CD4-positive, alpha-beta T cell treated with Interleukin-1 beta for 1 hour (primary cell): ENCODE measurements at regions not wholly inside any gene's neighbourhood (a gene's known extent, or its start where the extent isn't known, plus 50 kb on each side); places are given as distances from the start of the nearest gene placed in this dataset.
"Not testable (repeated sequence)": the region's sequence is repeated elsewhere in the genome, so short reads cannot be mapped to it uniquely, and the experiment has no call there.

Experiments
- DNase-seq, 2 donors: peaks; one replicate each; pipeline ENCODE4 v3.0.0-alpha.2; 2020 to 2022

DNA sequence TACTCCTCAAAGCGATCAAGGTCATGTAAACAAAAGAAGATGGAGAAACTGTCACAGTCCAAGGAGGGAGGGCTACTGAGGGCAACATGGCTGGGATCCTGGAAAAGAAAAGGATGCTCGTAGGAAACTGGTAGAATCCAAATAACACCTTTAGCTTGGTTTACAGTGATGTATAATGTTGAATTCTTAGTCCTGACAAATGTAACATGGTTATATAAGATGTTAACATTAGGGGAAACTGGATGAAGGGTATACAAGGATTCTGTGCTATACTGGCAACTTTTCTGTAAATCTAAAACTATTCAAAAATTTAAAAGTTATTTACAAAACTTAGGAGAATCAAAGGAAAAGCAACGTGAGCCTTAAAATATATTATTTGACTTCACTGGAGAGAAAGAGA, 257.0 kb downstream of the TTC32 start:
- DNase-seq, result no peak

GRCh38 chr2:19643117-19643518, 258.7 kb downstream of the TTC32 start:
- no peak for DNase-seq

DNA sequence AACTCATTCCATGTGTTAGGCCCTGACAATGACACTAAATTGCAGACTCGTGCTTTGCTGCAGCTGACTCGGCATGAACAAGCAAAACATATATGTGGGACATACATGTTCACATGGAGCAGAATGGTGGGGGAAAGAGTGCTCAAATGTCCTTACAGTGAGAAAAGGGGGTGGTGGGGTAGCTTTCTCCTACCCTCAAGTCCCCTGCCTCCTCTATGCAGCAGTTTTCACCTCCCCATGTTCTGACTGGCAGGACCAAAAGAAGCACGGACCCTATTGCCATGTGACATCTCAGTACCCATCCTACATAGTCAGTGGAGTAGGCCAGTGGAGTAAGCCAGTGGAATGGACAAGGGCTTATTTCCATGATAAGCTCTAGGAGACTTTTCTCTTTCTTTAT, 259.3 kb downstream of the TTC32 start:
- no peak for DNase-seq

- no peak for DNase-seq
Observed at GRCh38 chr2:19635951-19636510, 265.8 kb downstream of the TTC32 start.

GRCh38 chr2:19632403-19632991, 269.3 kb downstream of the TTC32 start:
- no peak for DNase-seq

- no peak for DNase-seq
Observed at GRCh38 chr2:19631871-19632270, 269.9 kb downstream of the TTC32 start.

DNA sequence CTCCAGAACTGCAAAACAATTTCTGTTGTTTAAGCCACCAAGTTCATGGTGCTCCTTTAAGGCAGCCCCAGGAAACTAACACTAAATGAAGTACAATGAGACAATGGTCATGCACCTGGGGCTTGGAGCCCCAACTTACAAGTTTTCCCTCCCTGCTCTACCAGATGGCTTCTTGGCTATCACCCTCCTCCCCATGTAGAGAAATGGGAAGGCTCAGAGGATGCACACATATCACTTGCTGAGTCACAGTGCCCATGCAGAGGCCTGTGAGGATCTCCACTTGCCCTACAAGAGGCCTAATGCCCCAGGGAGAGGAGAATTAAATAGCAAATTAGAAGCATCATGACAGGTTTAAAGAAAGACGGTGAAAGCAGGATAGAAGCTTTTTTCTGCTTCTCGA, 270.9 kb downstream of the TTC32 start:
- DNase-seq, result no peak

DNA sequence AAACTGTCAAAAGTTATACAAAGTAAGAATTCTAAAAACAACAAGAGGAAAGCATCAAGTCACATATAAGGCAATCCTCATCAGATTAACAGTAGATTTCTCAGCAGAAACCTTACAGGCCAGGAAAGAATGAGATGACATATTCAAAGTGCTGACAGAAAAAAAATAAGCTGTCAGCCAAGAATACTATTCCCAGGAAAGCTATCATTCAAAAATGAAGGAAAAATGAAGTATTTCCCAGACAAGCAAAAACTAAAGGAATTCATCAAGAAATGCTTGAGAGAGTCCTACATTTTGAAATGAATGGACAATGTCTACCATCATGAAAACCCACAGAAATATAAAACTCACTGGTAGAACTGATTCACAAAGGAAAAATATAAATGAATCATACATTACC, 268.9 kb upstream of the OSR1 start:
- DNase-seq, result no peak

DNA sequence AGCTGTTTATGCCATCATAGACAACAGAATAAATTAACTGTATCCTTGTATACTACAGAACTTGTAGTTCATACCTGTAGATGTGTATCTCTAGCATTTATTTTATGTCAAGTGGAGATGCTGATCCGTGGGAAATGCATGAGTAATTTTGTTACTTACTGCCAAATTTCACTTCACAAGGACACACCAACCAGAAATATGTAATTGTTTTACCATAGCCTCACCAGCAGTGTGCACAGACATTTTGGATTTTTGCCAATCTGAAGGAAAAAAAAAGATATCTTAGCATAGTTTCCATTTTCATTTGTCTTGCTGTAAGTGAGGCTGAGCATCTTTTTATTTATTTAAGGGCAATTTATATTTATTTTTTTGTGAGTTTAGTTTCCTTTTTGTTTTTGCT, 265.1 kb upstream of the OSR1 start:
- no peak for DNase-seq

GRCh38 chr2:19617257-19617848, 258.9 kb upstream of the OSR1 start:
- DNase-seq, result no peak

GRCh38 chr2:19615402-19615801, 257.0 kb upstream of the OSR1 start:
- DNase-seq, result not testable (repeated sequence)

DNA sequence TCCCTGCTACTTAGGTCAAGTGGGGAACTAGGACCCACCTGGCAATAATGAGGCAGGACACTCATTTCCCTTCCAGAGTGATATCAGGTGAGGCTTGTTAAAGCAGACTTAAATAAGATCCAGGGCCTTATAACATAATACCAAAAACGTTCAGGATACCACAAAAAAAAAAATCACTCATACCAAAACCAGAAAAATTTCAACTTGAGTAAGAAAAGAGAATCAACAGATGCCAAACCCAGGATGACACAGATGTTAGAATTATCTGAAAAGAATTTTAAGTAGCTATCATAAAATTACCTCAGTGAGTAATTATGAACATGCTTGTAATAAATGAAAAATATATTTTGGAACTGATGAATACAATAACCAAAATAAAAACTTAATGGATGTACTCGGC, 255.6 kb upstream of the OSR1 start:
- DNase-seq, result no peak

GRCh38 chr2:19611491-19612332, 253.3 kb upstream of the OSR1 start:
- DNase-seq, result no peak

DNA sequence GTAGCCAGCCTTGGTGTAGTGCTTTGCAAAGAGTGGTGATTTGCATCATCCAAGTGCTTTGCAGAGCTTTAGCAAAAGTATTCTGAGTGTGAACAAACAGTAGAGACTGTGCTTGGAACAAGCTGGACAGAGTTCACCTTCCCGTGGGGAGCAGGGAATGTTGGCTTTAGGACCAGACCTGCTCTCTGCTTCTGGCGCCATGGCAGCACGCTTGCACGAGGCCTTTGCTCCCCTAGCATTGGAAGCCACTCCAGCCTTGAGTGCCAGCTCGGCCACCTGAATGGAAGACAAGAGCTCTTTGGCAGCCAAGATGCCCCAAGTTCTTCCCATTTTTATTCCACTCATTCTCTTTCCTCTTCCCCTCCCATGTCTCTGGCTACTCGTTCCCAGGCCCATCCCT, 250.8 kb upstream of the OSR1 start:
- DNase-seq, result no peak

DNA sequence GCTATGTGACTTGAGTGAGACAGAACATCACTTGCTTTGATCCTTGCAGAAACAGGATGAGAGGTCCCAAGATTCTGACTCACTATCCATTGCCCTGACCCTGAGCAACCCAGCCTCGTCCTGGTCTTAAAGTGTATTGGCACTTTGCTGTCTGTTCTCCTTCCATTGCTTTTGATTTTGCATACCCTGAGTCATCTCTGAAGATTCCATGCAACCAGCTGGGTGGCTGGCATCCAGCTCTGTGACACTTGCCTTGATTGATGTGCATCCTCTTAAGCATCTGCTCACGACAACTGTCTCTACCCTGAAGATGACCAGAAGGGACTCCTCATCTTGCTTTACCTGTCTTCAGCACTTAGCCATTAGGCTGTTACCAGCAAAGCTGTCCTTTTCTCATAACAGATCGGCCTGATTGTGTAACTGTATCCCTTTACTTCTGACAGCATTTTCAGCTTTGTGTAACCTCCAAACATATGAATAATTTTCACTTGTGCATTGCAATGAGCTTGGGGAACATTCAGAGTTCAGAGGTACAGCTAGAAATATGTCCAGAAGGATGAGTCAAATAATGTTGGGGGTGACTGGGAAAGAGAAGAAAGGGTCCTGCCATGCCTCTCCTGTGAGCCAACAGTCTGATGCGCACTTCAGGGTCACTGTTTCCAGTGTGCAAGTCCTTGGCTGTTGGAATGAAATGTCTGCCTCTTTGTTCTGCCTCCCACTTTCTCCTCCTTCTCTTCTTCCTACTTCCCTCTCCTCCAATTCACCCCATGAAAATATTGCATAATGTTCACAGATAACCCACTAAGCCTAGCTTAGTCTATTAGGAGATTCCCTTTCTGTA, 249.7 kb upstream of the OSR1 start:
- no peak for DNase-seq

- DNase-seq, result no peak
Observed at GRCh38 chr2:19607400-19607799, 249.0 kb upstream of the OSR1 start.

- no peak for DNase-seq
Observed at GRCh38 chr2:19600982-19601381, 242.6 kb upstream of the OSR1 start.

DNA sequence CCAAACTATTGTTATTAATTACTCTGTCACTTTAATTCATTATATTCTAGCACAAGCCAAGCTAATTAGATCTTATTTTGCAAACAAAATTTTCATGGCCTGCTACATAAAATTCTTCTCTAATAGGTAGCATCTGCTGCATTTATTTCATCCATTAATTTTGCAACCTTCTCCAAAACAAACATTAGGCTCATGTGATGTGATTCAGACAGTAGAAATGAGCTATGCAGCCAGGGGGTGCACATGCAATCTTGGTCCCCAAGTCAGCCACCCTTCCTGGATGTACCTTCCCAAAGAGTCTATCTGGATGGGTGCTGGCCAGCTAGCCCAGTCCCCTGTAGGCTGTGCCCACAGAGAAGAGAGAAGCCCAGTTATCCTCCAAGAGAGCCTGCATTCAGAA, 242.1 kb upstream of the OSR1 start:
- DNase-seq, result no peak

GRCh38 chr2:19598971-19599370, 240.5 kb upstream of the OSR1 start:
- no peak for DNase-seq

DNA sequence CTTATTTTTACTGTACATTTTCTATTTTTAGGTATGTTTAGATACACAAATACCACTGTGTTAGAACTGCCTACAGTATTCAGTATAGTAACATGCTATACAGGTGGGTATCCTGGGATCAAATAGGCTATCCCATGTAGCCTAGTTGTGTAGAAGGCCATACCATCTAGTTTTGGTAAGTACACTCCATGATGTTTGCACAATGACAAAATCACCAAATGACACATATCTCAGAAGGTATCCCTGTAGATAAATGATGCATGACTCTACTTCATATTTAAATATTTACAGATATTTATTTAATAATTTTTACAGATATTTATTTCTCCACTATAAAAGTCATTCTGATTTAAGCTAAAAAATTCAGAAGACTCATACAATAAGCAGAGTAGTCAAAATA, 233.8 kb upstream of the OSR1 start:
- no peak for DNase-seq

DNA sequence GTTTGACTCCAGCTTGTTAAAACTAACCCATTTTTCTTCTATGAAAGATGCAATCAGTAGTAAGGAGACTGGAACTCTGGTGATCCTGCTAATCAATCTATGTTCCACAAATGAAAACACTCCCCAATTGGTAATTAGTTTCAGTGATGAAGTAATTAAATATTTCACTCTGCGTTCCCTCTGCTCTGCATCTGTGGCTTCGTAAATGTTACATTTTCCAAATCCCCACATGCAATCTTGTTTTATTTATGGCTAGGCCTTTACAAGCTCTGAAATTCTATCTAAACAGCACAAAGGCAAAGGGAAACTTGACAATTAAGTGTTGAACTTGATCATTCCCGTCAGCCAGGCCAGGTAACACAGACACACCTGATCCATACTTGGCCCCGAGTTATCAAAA, 231.4 kb upstream of the OSR1 start:
- no peak for DNase-seq

GRCh38 chr2:19580830-19581229, 222.4 kb upstream of the OSR1 start:
- no peak for DNase-seq

DNA sequence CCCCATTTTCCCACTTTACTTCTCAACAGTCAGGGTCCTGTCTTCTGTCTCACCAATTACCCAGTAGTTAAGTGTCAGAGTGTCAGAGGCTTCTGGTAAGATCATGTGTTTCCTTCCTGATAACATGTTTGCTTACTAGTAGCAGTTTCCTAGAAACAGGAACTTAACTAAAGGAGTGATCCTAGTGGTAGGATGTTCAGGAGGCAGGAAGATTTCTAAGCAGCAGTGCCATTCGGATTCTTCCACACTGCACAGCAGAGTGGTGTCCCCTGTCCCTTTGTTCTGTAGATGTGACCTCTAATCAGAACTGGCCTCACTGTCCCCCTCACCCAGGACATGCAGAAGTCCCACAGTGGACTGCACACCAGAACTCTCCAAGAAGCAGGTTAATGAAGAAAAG, 221.8 kb upstream of the OSR1 start:
- no peak for DNase-seq
